NOMO-1 treated with DMSO at 0.1 percent for 48 hours (cell line): ENCODE measurements at regions not wholly inside any gene's neighbourhood (a gene's known extent, or its start where the extent isn't known, plus 50 kb on each side); places are given as distances from the start of the nearest gene placed in this dataset.

ENCODE experiments used
- DNase-seq: peaks from one replicate; lab custom pipeline; 2025; ENCODE audit not compliant: unreplicated experiment; lab: John Stamatoyannopoulos, UW

GRCh38 chr12:114902665-114903064 lies 218.7 kb upstream of the TBX3 start:
- no peak for DNase-seq

GRCh38 chr12:114901316-114901715 lies 217.3 kb upstream of the TBX3 start:
- DNase-seq: no peak

GRCh38 chr12:114898159-114898558 lies 214.2 kb upstream of the TBX3 start:
- DNase-seq: no peak

DNA sequence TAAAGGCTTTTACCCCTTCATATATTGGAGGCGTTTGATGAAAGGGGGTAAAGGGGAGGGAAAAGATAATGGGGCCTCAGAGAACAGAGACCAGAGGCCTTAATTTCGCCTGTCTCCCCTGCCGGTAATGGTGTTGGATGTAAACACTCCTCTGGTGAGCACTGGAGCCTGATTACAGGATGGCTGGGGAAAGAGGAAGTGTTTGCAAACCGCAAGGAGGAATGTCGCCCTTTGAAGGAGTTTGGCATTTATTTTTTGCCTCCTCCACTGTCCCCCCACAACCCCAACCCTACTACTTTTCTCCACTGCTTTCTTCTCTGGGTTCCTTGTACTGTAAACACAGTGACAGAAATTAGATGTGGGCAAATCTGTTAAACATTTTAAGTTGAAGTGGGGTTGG lies 211.9 kb upstream of the TBX3 start:
- DNase-seq: no peak

DNA sequence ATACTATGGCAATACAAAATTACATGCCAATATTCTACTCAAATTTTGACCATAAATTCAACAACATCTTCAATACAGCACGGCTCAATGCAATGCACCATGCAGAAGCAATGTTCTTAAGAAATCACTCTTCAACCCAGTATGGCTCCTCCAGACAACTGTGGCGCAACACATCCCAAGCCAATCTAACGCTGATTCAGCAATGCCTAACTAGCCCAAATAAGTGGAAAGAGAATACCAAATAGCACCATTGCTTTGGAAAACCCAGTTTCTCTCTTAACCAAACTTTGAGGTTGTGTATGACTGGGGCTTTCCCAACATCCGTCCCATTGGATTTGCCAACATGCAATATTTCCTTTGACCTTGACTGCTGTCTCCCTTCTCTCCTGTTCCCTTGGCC lies 211.1 kb upstream of the TBX3 start:
- no peak for DNase-seq

DNA sequence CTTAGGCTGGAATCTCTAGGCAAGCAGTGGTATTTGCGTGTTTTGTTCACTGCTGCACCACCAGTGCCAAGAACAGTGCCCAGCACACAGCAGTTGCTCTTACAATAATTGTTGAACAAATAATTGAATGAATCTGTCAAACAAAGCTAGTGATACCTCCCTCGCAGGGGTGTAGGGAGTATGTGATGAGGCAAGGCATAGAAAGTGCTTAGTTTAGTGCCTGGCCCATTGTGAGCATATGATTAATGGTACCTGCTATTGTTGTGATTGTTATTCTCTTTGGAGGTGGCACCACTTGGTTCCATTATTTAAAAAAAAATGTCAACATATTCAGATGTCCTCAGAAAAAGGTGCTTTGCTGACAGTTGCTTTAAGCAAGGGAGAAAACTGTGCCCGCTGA lies 210.1 kb upstream of the TBX3 start:
- no peak for DNase-seq

DNA sequence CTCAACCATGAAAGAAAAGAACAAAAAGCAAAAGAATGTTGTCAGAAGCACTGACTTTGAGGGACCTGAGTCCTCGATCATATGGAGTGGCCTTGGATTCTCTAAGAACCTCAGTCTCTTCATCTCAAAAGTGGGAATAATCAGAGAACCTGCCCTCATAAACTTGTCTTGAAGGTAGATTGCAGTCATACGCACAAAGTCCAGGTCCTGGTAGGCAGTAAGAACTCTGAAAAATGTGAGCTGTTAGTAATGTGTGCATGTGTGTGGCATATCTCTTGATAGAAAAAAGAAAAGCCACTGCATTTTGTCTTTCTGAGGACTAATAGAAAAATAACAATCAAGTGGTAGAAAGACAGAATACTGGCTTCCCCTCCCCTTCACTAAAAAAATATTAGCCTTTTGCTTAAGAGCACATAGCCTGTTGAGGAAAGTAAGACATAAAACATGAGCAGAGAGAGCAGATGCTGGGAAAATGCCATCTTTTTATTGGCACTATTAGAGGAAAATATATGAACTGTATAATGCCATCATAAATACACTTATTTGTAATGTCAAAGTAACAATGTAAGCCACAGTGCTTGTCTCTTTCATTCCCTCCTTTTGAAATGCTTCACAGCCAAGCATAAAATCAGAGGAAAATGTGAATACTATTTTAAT lies 205.1 kb upstream of the TBX3 start:
- no peak for DNase-seq

DNA sequence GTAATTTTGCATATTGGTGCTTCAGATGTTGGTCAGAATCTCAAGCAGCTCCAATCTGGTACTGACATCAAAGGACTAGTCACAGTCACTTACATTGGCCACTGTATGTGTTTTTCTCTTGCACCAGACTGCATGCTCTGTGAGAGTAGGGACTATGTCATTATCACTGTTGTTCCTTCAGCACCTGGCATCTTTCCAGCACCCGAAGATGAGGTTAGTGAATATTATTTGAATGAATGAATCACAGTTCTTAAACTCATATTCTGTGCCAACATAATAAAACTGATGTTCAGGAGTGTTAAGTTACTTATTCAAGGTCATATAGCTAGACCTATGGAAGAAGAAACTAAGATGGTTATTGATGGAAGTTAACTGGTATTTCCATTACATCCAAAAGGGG lies 204.5 kb upstream of the TBX3 start:
- DNase-seq: no peak

DNA sequence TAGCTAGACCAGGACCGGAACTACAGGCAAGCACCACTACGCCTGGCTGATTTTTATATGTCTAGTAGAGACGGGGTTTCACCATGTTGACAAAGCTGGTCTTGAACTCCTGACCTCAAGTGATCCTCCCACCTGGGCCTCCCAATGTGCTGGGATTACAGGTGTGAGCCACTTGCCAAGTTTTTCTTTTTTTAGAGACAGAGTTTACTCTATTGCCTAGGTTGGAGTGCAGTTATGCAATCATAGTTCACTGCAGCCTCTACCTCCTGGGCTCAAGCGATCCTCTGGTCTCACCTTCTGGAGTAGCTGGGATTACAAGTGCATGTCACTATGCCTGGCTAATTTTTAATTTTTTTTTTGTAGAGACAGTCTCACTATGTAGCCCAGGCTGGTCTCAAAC lies 201.5 kb upstream of the TBX3 start:
- no peak for DNase-seq

DNA sequence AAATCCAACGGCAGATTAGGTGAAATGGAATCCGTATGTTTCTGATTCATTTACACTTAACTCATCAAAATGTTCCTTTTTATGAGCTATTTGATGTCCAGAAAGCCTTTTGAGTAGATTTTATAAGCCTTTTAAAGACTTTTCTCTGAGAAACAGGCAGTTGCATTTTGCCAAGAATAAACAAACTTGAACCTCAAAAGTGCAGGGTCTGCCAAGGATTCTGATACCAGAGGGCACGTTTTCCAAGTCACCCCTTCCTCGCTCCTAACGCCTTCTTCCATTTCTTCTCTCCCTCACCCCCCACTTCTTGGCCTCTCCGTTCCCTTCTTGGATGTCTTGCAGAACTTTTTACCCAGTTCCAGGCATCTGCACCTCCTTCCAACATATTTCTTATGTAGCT lies 200.6 kb upstream of the TBX3 start:
- no peak for DNase-seq

DNA sequence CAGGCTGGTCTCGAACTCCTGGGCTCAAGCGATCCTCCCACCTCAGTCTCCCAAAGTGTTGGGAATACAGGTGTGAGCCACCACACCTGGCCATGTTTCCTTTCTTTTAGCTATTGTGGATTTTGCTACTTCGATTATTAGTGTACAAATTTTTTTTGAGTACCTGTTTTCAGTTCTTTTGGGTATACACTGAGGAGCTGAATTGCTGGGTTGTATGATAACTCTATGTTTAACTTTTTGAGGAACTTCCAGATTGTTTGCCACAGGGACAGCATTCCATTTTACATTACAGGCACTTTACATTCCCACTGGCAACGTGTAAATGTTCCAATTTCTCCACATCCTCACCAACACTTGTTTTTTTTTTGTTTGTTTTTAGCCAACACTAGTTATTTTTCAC lies 198.1 kb upstream of the TBX3 start:
- DNase-seq: no peak

DNA sequence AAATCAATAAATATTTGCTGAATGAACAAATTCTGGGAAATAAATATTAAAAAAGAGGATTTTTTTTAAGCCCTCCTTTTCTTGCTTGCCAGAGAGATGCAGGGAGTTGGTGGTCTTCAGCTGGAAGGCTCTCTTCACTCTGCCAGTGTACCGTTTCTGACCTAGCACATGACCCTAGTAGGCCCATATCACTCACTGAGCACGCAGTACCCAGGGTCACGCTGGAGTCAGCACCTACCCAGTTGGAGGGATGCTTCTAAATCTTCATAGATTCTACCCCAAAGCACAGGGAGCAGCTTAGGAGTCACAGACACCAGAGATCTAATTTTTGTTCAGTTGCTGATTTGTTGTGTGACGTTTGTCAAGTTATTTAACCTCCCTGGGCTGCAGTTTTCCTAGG lies 195.4 kb upstream of the TBX3 start:
- DNase-seq: no peak

- DNase-seq: no peak
Observed at GRCh38 chr12:114878781-114879180, 194.8 kb upstream of the TBX3 start.

GRCh38 chr12:114876968-114877680 lies 193.1 kb upstream of the TBX3 start:
- no peak for DNase-seq

GRCh38 chr12:114875313-114875712 lies 191.3 kb upstream of the TBX3 start:
- no peak for DNase-seq

GRCh38 chr12:114873656-114874055 lies 189.7 kb upstream of the TBX3 start:
- no peak for DNase-seq

DNA sequence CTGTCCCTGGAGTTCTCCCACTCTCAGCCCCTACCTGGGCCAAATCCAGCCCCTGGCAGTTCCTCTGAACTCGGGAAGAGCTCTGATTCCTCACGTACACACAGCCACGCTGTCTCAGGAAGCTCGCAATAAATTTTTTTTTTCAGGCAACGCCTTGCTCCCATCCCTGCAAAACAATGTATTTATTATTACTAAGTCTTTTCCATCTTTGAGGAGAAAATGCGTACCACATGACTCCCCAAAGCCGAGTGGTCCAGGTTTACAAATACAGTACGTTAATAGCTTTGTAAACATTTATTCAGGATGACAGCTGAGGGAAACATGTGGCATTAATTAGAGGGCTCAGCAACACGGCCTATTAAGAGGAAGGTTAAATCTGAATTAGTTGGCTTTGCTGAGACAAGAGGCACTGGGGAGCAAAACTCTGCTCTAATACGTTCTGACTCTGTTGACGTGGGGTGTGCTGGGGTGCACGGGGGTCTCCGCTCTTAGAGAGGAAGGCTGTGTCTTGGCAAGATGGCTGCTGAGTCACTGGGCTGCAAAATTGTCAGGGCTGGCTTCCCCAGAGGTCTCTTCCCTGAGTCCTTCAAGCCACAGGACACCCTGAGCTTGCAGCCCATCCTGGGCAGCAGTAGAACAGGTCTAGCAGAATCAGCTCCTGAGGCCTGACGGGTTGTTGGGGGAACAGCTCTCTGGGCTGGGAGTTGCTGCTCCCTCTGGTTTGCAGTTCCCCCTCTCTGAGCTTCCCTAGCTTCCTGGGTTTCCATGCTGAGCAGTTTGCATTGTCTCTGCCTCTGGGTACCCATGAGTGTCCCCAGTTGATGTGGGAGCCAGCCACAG lies 185.2 kb upstream of the TBX3 start:
- DNase-seq: no peak

- no peak for DNase-seq
Observed at GRCh38 chr12:114866331-114866730, 182.4 kb upstream of the TBX3 start.

- DNase-seq: no peak
Observed at GRCh38 chr12:114864837-114865551, 181.0 kb upstream of the TBX3 start.

- no peak for DNase-seq
Observed at GRCh38 chr12:114863911-114864310, 179.9 kb upstream of the TBX3 start.

GRCh38 chr12:114860969-114861368 lies 177.0 kb upstream of the TBX3 start:
- no peak for DNase-seq
